ENCODE measurements at regions not wholly inside any gene's neighbourhood (a gene's known extent, or its start where the extent isn't known, plus 50 kb on each side); places are given as distances from the start of the nearest gene placed in this dataset.

- H3K27me3 Mint-ChIP-seq (ENCODE audit: low read depth), result no peaks in the 10 kb centered on the region
- ATAC-seq (no peak), DNase-seq (no peak)
- no peaks in the 10 kb centered on the region for H3K36me3 Mint-ChIP-seq (ENCODE audit: low read depth)
- no peak overlapping the region for H3K4me3 Mint-ChIP-seq
- H3K4me1 Mint-ChIP-seq (ENCODE audit: low read depth), result no peaks in the 10 kb centered on the region
- POLR2A ChIA-PET, result no interaction called here
- H3K9me3 Mint-ChIP-seq (ENCODE audit: insufficient read depth), result no peaks in the 10 kb centered on the region
- CTCF ChIA-PET, result no interaction called here
- H3K27ac Mint-ChIP-seq, result no peak overlapping the region
These were observed 85.4 kb downstream of the SOX4 start for GRCh38 chr6:21678990-21679389.

DNA sequence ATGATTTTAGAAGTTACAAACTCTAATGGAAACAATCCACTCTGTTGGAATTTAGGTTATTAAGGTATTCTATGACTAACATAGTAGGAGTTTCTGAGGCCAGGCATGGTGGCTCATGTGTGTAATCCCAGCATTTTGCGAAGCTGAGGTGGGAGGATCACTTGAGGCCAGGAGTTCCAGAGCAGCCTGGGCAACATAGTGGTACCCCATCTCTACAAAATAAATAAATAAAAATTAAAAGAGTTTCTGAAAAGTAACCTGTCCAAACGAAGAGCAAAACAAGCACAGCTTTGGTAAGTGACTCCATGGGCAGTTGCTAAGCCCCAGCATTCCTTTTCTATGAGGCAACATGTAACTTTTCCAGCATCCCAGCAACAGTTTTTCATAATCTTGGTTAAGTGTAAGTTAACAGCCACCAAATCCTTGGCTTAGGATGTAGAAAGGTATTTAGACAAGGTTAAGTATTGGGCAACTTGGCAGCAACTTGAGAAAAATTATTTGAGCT, 86.3 kb downstream of the SOX4 start:
- ChIA-PET POLR2A (no interaction called here), CTCF (no interaction called here)

GRCh38 chr6:21680611-21681010, 87.1 kb downstream of the SOX4 start:
- ATAC-seq (no peak), DNase-seq (no peak)
- POLR2A ChIA-PET, result no interaction called here
- Mint-ChIP-seq H3K27ac (no peak overlapping the region), H3K27me3 (ENCODE audit: low read depth) (no peaks in the 10 kb centered on the region), H3K36me3 (ENCODE audit: low read depth) (no peaks in the 10 kb centered on the region), H3K9me3 (ENCODE audit: insufficient read depth) (no peaks in the 10 kb centered on the region), H3K4me3 (no peak overlapping the region), H3K4me1 (ENCODE audit: low read depth) (no peaks in the 10 kb centered on the region)
- CTCF ChIA-PET, result no interaction called here

More for the DNA sequence above, 86.3 kb downstream of the SOX4 start:
- H3K27ac Mint-ChIP-seq, result no peak overlapping the region
- no peaks in the 10 kb centered on the region for H3K4me1 Mint-ChIP-seq (ENCODE audit: low read depth)
- H3K27me3 Mint-ChIP-seq (ENCODE audit: low read depth), result no peaks in the 10 kb centered on the region
- no peaks in the 10 kb centered on the region for H3K36me3 Mint-ChIP-seq (ENCODE audit: low read depth)
- H3K4me3 Mint-ChIP-seq, result no peak overlapping the region
- H3K9me3 Mint-ChIP-seq (ENCODE audit: insufficient read depth), result no peaks in the 10 kb centered on the region
- ATAC-seq (no peak), DNase-seq (no peak)

DNA sequence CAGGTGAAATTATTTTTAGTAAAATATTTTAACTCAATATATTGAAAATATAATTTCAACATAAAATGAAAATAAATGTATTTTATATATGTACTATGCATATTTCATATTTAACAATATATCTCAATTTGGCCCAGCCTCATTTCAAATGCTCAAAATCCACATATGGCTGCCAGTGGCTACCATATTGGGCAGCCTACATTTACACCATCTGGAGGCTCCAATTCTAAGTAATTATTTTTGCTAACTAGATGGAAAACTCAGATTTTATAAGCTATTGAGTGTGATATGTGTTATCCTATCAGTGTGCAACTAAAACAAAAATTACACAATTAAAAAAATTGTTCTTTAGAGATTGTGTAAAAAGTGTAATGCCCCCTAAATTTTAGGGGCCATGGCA, 96.9 kb downstream of the SOX4 start:
- ChIA-PET POLR2A (no interaction called here), CTCF (no interaction called here)
- H3K27me3 Mint-ChIP-seq (ENCODE audit: low read depth), result no peaks in the 10 kb centered on the region
- DNase-seq, result no peak
- no peaks in the 10 kb centered on the region for H3K9me3 Mint-ChIP-seq (ENCODE audit: insufficient read depth)
- H3K4me1 Mint-ChIP-seq (ENCODE audit: low read depth), result no peaks in the 10 kb centered on the region
- H3K27ac Mint-ChIP-seq, result no peak overlapping the region
- no peaks in the 10 kb centered on the region for H3K36me3 Mint-ChIP-seq (ENCODE audit: low read depth)
- no peak for ATAC-seq
- H3K4me3 Mint-ChIP-seq, result no peak overlapping the region

- ChIA-PET POLR2A (no interaction called here), CTCF (no interaction called here)
- Mint-ChIP-seq H3K27ac (no peak overlapping the region), H3K27me3 (ENCODE audit: low read depth) (no peaks in the 10 kb centered on the region), H3K36me3 (ENCODE audit: low read depth) (no peaks in the 10 kb centered on the region), H3K9me3 (ENCODE audit: insufficient read depth) (no peaks in the 10 kb centered on the region), H3K4me3 (no peak overlapping the region), H3K4me1 (ENCODE audit: low read depth) (no peaks in the 10 kb centered on the region)
- no peak for DNase-seq
- no peak for ATAC-seq
These were observed 98.3 kb downstream of the SOX4 start for GRCh38 chr6:21691685-21692346.

GRCh38 chr6:21692721-21693120, 99.2 kb downstream of the SOX4 start:
- Mint-ChIP-seq H3K27me3 (ENCODE audit: low read depth) (no peaks in the 10 kb centered on the region), H3K36me3 (ENCODE audit: low read depth) (no peaks in the 10 kb centered on the region), H3K27ac (no peak overlapping the region), H3K9me3 (ENCODE audit: insufficient read depth) (no peaks in the 10 kb centered on the region), H3K4me3 (no peak overlapping the region), H3K4me1 (ENCODE audit: low read depth) (no peaks in the 10 kb centered on the region)
- ChIA-PET POLR2A (interaction anchor here (0.6 kb wide), 1 partner anchor 16 kb away, joined by 3 read pairs; no protein-coding TSS in a partner anchor), CTCF (no interaction called here)
- no peak for ATAC-seq
- DNase-seq, result no peak

GRCh38 chr6:21694168-21694567, 100.6 kb downstream of the SOX4 start:
- CTCF ChIA-PET, result no interaction called here
- ATAC-seq (no peak), DNase-seq (no peak)
- POLR2A ChIA-PET, result no interaction called here
- Mint-ChIP-seq H3K36me3 (ENCODE audit: low read depth) (no peaks in the 10 kb centered on the region), H3K4me3 (no peak overlapping the region), H3K27me3 (ENCODE audit: low read depth) (no peaks in the 10 kb centered on the region), H3K4me1 (ENCODE audit: low read depth) (no peaks in the 10 kb centered on the region), H3K9me3 (ENCODE audit: insufficient read depth) (no peaks in the 10 kb centered on the region), H3K27ac (no peak overlapping the region)

- Mint-ChIP-seq H3K9me3 (ENCODE audit: insufficient read depth) (no peaks in the 10 kb centered on the region), H3K27me3 (ENCODE audit: low read depth) (no peaks in the 10 kb centered on the region), H3K4me3 (no peak overlapping the region), H3K4me1 (ENCODE audit: low read depth) (no peaks in the 10 kb centered on the region), H3K36me3 (ENCODE audit: low read depth) (no peaks in the 10 kb centered on the region), H3K27ac (no peak overlapping the region)
- POLR2A ChIA-PET, result no interaction called here
- DNase-seq, result no peak
- ATAC-seq, result no peak
- CTCF ChIA-PET, result no interaction called here
These were observed 114.2 kb downstream of the SOX4 start for GRCh38 chr6:21707524-21708319.

- POLR2A ChIA-PET, result no interaction called here
These were observed 114.7 kb downstream of the SOX4 start for GRCh38 chr6:21708320-21708580.

GRCh38 chr6:21710216-21710615, 116.7 kb downstream of the SOX4 start:
- POLR2A ChIA-PET, result no interaction called here
- H3K27ac Mint-ChIP-seq, result no peak overlapping the region
- H3K4me3 Mint-ChIP-seq, result no peak overlapping the region
- no peaks in the 10 kb centered on the region for H3K36me3 Mint-ChIP-seq (ENCODE audit: low read depth)
- H3K27me3 Mint-ChIP-seq (ENCODE audit: low read depth), result peaks cover 1% of the 10 kb centered on the region
- no peaks in the 10 kb centered on the region for H3K4me1 Mint-ChIP-seq (ENCODE audit: low read depth)
- ATAC-seq (no peak), DNase-seq (no peak)
- CTCF ChIA-PET, result no interaction called here
- H3K9me3 Mint-ChIP-seq (ENCODE audit: insufficient read depth), result no peaks in the 10 kb centered on the region

More at GRCh38 chr6:21708320-21708580, 114.7 kb downstream of the SOX4 start:
- Mint-ChIP-seq H3K4me1 (ENCODE audit: low read depth) (no peaks in the 10 kb centered on the region), H3K27ac (no peak overlapping the region), H3K36me3 (ENCODE audit: low read depth) (no peaks in the 10 kb centered on the region), H3K27me3 (ENCODE audit: low read depth) (no peaks in the 10 kb centered on the region), H3K4me3 (no peak overlapping the region), H3K9me3 (ENCODE audit: insufficient read depth) (no peaks in the 10 kb centered on the region)
- CTCF ChIA-PET, result no interaction called here
- no peak for DNase-seq
- no peak for ATAC-seq

- Mint-ChIP-seq H3K4me3 (no peak overlapping the region), H3K27me3 (ENCODE audit: low read depth) (peaks cover 1% of the 10 kb centered on the region), H3K4me1 (ENCODE audit: low read depth) (no peaks in the 10 kb centered on the region), H3K36me3 (ENCODE audit: low read depth) (no peaks in the 10 kb centered on the region), H3K9me3 (ENCODE audit: insufficient read depth) (no peaks in the 10 kb centered on the region), H3K27ac (no peak overlapping the region)
- ChIA-PET POLR2A (no interaction called here), CTCF (no interaction called here)
- DNase-seq (no peak), ATAC-seq (no peak)
These were observed 117.5 kb downstream of the SOX4 start for GRCh38 chr6:21710908-21711627.

DNA sequence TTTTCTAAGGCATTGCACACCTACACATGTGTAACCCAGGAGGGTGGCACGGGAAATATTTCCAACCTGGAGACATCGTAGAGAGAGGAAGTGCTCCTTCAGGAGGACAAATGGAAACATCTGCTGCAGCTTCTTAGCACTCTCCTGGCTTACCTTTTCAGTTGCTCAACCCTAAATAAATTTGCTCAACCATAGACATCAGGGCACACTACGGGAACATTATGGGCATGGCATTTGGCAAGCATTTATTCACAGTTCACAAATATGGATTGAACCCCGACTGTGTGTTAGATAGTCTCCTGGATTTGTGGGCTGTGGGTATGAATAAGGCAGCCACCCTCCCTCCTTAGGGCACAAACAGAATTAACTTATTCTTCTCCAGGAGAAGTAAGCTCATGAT, 118.7 kb downstream of the SOX4 start:
- Mint-ChIP-seq H3K4me1 (ENCODE audit: low read depth) (no peaks in the 10 kb centered on the region), H3K9me3 (ENCODE audit: insufficient read depth) (no peaks in the 10 kb centered on the region), H3K27me3 (ENCODE audit: low read depth) (peaks cover 1% of the 10 kb centered on the region), H3K36me3 (ENCODE audit: low read depth) (no peaks in the 10 kb centered on the region), H3K27ac (no peak overlapping the region), H3K4me3 (no peak overlapping the region)
- POLR2A ChIA-PET, result no interaction called here
- ATAC-seq (no peak), DNase-seq (no peak)
- CTCF ChIA-PET, result no interaction called here

Measured in activated CD8-positive, alpha-beta T cell treated with anti-CD3 and anti-CD28 coated beads, Interleukin-2, amount 10 ng/mL, durations not matched to agents 7 days and 5 days (primary cell).